Endothelial cell of umbilical vein (primary cell): ENCODE measurements at regions not wholly inside any gene's neighbourhood (a gene's known extent, or its start where the extent isn't known, plus 50 kb on each side); places are given as distances from the start of the nearest gene placed in this dataset.

ENCODE experiments used
- BruUV-seq: library from RNA; stranded (reverse); fragments of 400-500 nt; replicated peaks from 2 replicates; lab custom pipeline; 2021; lab: Mats Ljungman, UMichigan
- CTCF ChIA-PET: fragments of 300-600, 350-600 bp; sonication (Branson Sonifier 250); formaldehyde crosslinking; loops from one replicate; lab custom pipeline; 2021; ENCODE audit warnings: antibody characterized with exemption, inconsistent platforms; lab: Charles Lee
- POLR2A ChIA-PET: fragments of 300-600, 350-600 bp; sonication (Branson Sonifier 250); formaldehyde crosslinking; loops from one replicate; lab custom pipeline; 2021; ENCODE audit warnings: antibody characterized with exemption, inconsistent platforms; lab: Charles Lee
- DNase-seq: peaks from one replicate; pipeline ENCODE4 v3.0.0-alpha.2; 2011; ENCODE audit warnings: low read depth, low spot score
- FAIRE-seq: peaks from 2 replicates; lab custom pipeline; 2011; peaks lifted over from hg19 to GRCh38; lab: Jason Lieb, UNC
- H2AFZ ChIP-seq: 2 replicates; pipeline ENCODE4 v1.6.0; 2012; ENCODE audit warnings: low read depth, low read length, control low read depth, inconsistent platforms
- H3K27ac ChIP-seq: 2 replicates; pipeline ENCODE4 v1.5.1; 2011; ENCODE audit warnings: low read depth, mild to moderate bottlenecking, control low read depth, low read length, moderate library complexity; ENCODE audit not compliant: insufficient read depth
- H3K27me3 ChIP-seq, 2 experiments: 2 replicates each; pipeline versions ENCODE4 v1.6.0 to v1.6.1; 2011; ENCODE audit warnings: low read length in 2 of 2, mixed read lengths in 1 of 2; ENCODE audit not compliant: control insufficient read depth in 2 of 2, insufficient read depth in 2 of 2
- H3K36me3 ChIP-seq, 2 experiments: 2 replicates in 1 of 2; 3 replicates in 1 of 2; pipeline ENCODE4 v1.5.1; 2011; ENCODE audit warnings: low read length in 2 of 2, mild to moderate bottlenecking in 1 of 2, moderate library complexity in 1 of 2; ENCODE audit not compliant: control insufficient read depth in 2 of 2, insufficient read depth in 2 of 2; ENCODE audit errors: extremely low read depth in 1 of 2
- H3K4me1 ChIP-seq: 3 replicates; pipeline ENCODE4 v1.5.1; 2011; ENCODE audit warnings: mild to moderate bottlenecking, low read length; ENCODE audit not compliant: control insufficient read depth, insufficient read depth; ENCODE audit errors: extremely low read depth
- H3K4me2 ChIP-seq: 2 replicates; pipeline ENCODE4 v1.6.1; 2011; ENCODE audit warnings: low read length, control low read depth, mixed read lengths; ENCODE audit not compliant: insufficient read depth
- H3K4me3 ChIP-seq, 3 experiments: fragments of 200-600 bp in 1 of 3; sonication (generic), shearing (Covaris generic) in 1 of 3; replicated peaks in 1 of 3; 2 replicates each; pipeline ENCODE4 v1.5.1; 2011 to 2016; ENCODE audit warnings: control low read depth in 3 of 3, low read length in 3 of 3, mild to moderate bottlenecking in 2 of 3, inconsistent platforms in 1 of 3, low read depth in 1 of 3, moderate library complexity in 1 of 3; ENCODE audit not compliant: insufficient read depth in 1 of 3
- H3K79me2 ChIP-seq: 2 replicates; pipeline ENCODE4 v1.6.0; 2012; ENCODE audit warnings: low read length, inconsistent platforms; ENCODE audit not compliant: control insufficient read depth, insufficient read depth
- H3K9ac ChIP-seq: replicated peaks from 2 replicates; pipeline ENCODE3; 2011; ENCODE audit warnings: low read length, control low read depth; ENCODE audit not compliant: insufficient read depth; ENCODE audit errors: extremely low read depth
- H3K9me1 ChIP-seq: replicated peaks from 3 replicates; pipeline ENCODE4 v1.6.0; 2011; ENCODE audit warnings: mild to moderate bottlenecking, low read length; ENCODE audit not compliant: control insufficient read depth, insufficient read depth; ENCODE audit errors: extremely low read depth
- H3K9me3 ChIP-seq: replicated peaks from 2 replicates; pipeline ENCODE4 v1.5.1; 2012; ENCODE audit warnings: low read length, inconsistent platforms; ENCODE audit not compliant: control insufficient read depth, insufficient read depth
- H4K20me1 ChIP-seq: replicated peaks from 2 replicates; pipeline ENCODE3; 2011; ENCODE audit warnings: mild to moderate bottlenecking, low read length; ENCODE audit not compliant: control insufficient read depth, insufficient read depth; ENCODE audit errors: extremely low read depth
- CTCF ChIP-seq, 2 donors: IDR thresholded peaks; 1 replicate in 1 of 2; 2 replicates in 1 of 2; pipeline ENCODE4 v1.5.1; 2011; ENCODE audit warnings: low read length in 2 of 2, mild to moderate bottlenecking in 2 of 2, moderate library complexity in 2 of 2, control low read depth in 1 of 2, inconsistent platforms in 1 of 2, low read depth in 1 of 2; ENCODE audit not compliant: insufficient read depth in 1 of 2; ENCODE audit errors: extremely low read depth in 1 of 2
- EZH2 ChIP-seq: IDR thresholded peaks from 2 replicates; pipeline ENCODE4 v1.6.1; 2012; ENCODE audit warnings: borderline replicate concordance, low read depth, mild to moderate bottlenecking, moderate library complexity, low read length, inconsistent platforms; ENCODE audit not compliant: severe bottlenecking
- FOS ChIP-seq: IDR thresholded peaks from 2 replicates; pipeline ENCODE4 v1.6.1; 2011; ENCODE audit warnings: mild to moderate bottlenecking, low read length, moderate library complexity, borderline replicate concordance; ENCODE audit not compliant: insufficient read depth
- GATA2 ChIP-seq: IDR thresholded peaks from 2 replicates; pipeline ENCODE4 v1.7.0; 2011; ENCODE audit warnings: low read depth, mild to moderate bottlenecking, moderate library complexity, mixed read lengths, low read length; ENCODE audit not compliant: insufficient read length, insufficient read depth
- JUN ChIP-seq: IDR thresholded peaks from 2 replicates; pipeline ENCODE4 v1.6.1; 2011; ENCODE audit warnings: borderline replicate concordance, low read depth; ENCODE audit not compliant: insufficient read length, insufficient read depth
- MAX ChIP-seq: IDR thresholded peaks from 2 replicates; pipeline ENCODE4 v1.6.1; 2011; ENCODE audit not compliant: insufficient read depth, insufficient read length
- MYC ChIP-seq: IDR thresholded peaks from one replicate; pipeline ENCODE4 v1.6.1; 2011; ENCODE audit warnings: mild to moderate bottlenecking, low read depth, low read length
- POLR2A ChIP-seq: IDR thresholded peaks from 2 replicates; pipeline ENCODE4 v1.6.1; 2012; ENCODE audit warnings: low read depth, mild to moderate bottlenecking, control low read depth, low read length
- POLR2AphosphoS5 ChIP-seq: IDR thresholded peaks from 2 replicates; pipeline ENCODE4 v1.6.1; 2012; ENCODE audit warnings: low read depth, mild to moderate bottlenecking, control low read depth, low read length, moderate library complexity; ENCODE audit not compliant: insufficient read depth
- dilution Hi-C: fragments of 300-500 bp; cut with MboI; formaldehyde crosslinking; loops from one replicate; pipeline ENCODE4 v1.15.0; 2019; ENCODE audit warnings: low sequenced_read_pairs; ENCODE audit not compliant: extremely low pct_ligation_motif_present
- intact Hi-C: fragments of 100-400 bp; cut with micrococcal nuclease; formaldehyde crosslinking; loops from one replicate; pipeline ENCODE4 v1.10.0; 2022

GRCh38 chr1:70720109-70720508 is 309.0 kb downstream of the CTH start:
- DNase-seq = no peak
- no peaks in the 10 kb centered on the region for H3K36me3 ChIP-seq
- H4K20me1 ChIP-seq = no peaks in the 10 kb centered on the region
- CTCF ChIA-PET = no interaction called here
- H2AFZ ChIP-seq = no peak overlapping the region
- no peaks in the 10 kb centered on the region for H3K27me3 ChIP-seq
- no peaks in the 10 kb centered on the region for H3K79me2 ChIP-seq
- no peak overlapping the region for H3K9ac ChIP-seq
- no peak overlapping the region for H3K27ac ChIP-seq
- POLR2A ChIA-PET = no interaction called here
- H3K9me3 ChIP-seq = no peaks in the 10 kb centered on the region
- no peaks in the 10 kb centered on the region for H3K9me1 ChIP-seq
- no peak for FAIRE-seq
- TF ChIP-seq FOS (no peak), EZH2 (no peak), POLR2AphosphoS5 (no peak), JUN (no peak), MYC (no peak), MAX (no peak), CTCF (IDR thresholded peaks at IDR 0.05; ENCODE audit: extremely low read depth in 1 of 2, insufficient read depth in 1 of 2, low read depth in 1 of 2, low read length in 2 of 2) (no peak), GATA2 (no peak), POLR2A (no peak)
- H3K4me1 ChIP-seq = no peaks in the 10 kb centered on the region
- no peak overlapping the region for H3K4me2 ChIP-seq
- dilution Hi-C loops (no loop called here), intact Hi-C loops (no loop called here)
- no peak overlapping the region for H3K4me3 ChIP-seq
- BruUV-seq = no TSS peak
